Left ventricle myocardium inferior (tissue), 1 donor: ENCODE measurements at regions not wholly inside any gene's neighbourhood (a gene's known extent, or its start where the extent isn't known, plus 50 kb on each side); places are given as distances from the start of the nearest gene placed in this dataset.

Experiments used
- DNase-seq: peaks from one replicate; pipeline ENCODE4 v3.0.0-alpha.2; 2020
- H3K27ac ChIP-seq: fragments of 200-600 bp; replicated peaks from 2 replicates; pipeline ENCODE4 v1.8.0; 2021
- H3K27me3 ChIP-seq: fragments of 200-600 bp; 2 replicates; pipeline ENCODE4 v1.8.0; 2021; ENCODE audit warnings: low read depth
- H3K36me3 ChIP-seq: fragments of 200-600 bp; 2 replicates; pipeline ENCODE4 v1.8.0; 2021
- H3K4me1 ChIP-seq: fragments of 200-600 bp; 2 replicates; pipeline ENCODE4 v1.8.0; 2021
- H3K4me3 ChIP-seq: fragments of 200-600 bp; 2 replicates; pipeline ENCODE4 v1.8.0; 2021; ENCODE audit warnings: mild to moderate bottlenecking, moderate library complexity
- H3K9me3 ChIP-seq: fragments of 200-600 bp; replicated peaks from 2 replicates; pipeline ENCODE4 v1.8.0; 2021
- intact Hi-C: fragments of 100-400 bp; cut with micrococcal nuclease; formaldehyde crosslinking; loops from one replicate; pipeline ENCODE4 v1.11.0; 2022
- TF ChIP-seq, protein P1 (sequence below): fragments of 200-600 bp; IDR thresholded peaks from 2 replicates; pipeline ENCODE4 v1.8.0; 2021; ENCODE audit warnings: antibody characterized with exemption, mild to moderate bottlenecking, borderline replicate concordance
- donor health status: DM: no; HTN: yes; CAD: no; lungs with severe emphysema.

DNA sequence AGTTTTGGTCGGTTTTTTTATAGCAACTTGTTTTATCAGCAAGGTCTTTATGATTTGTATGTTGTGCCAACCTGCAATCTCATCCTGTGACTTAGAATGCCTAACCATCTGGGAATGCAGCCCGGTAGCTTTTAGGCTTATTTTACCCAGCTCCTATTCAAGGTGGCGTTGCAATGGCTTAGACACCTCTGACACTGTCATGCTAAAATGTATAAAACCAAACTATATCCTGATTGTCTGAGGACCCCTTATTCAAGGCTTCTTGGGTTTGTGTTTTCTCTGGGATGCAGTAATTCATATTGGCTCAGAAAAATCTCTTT is 209.0 kb upstream of the ALCAM start:
- peaks cover 14% of the 10 kb centered on the region for H3K4me1 ChIP-seq
- no peak for DNase-seq
- H3K27me3 ChIP-seq = no peaks in the 10 kb centered on the region
- intact Hi-C loops = no loop called here
- no peaks in the 10 kb centered on the region for H3K36me3 ChIP-seq
- TF ChIP-seq, protein P1, sequence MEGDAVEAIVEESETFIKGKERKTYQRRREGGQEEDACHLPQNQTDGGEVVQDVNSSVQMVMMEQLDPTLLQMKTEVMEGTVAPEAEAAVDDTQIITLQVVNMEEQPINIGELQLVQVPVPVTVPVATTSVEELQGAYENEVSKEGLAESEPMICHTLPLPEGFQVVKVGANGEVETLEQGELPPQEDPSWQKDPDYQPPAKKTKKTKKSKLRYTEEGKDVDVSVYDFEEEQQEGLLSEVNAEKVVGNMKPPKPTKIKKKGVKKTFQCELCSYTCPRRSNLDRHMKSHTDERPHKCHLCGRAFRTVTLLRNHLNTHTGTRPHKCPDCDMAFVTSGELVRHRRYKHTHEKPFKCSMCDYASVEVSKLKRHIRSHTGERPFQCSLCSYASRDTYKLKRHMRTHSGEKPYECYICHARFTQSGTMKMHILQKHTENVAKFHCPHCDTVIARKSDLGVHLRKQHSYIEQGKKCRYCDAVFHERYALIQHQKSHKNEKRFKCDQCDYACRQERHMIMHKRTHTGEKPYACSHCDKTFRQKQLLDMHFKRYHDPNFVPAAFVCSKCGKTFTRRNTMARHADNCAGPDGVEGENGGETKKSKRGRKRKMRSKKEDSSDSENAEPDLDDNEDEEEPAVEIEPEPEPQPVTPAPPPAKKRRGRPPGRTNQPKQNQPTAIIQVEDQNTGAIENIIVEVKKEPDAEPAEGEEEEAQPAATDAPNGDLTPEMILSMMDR = no peak
- no peaks in the 10 kb centered on the region for H3K9me3 ChIP-seq
- H3K4me3 ChIP-seq = no peak overlapping the region
- no peak overlapping the region for H3K27ac ChIP-seq

DNA sequence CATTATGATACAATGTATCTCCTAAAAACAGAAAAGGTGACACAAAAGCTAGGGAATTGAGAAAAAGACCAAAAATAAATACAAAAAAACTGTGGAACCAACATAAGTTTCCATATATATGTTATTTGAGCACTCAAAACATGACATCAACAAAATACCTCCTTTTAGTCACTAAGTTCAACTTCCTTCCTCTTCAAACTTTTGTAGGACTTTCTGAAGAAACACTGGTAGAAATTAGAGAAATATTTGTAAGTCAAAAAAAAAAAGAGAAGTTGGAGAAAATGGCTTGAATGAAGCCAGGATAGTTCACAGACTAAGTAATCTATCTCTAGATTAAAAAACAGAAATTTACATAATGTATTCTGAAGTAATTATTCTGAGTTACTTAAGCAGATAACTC is 208.4 kb upstream of the ALCAM start:
- Histone ChIP-seq H3K36me3 (no peaks in the 10 kb centered on the region), H3K4me1 (peaks cover 14% of the 10 kb centered on the region), H3K4me3 (no peak overlapping the region), H3K27ac (no peak overlapping the region), H3K27me3 (no peaks in the 10 kb centered on the region), H3K9me3 (no peaks in the 10 kb centered on the region)
- TF ChIP-seq, protein P1 = no peak
- DNase-seq = no peak
- intact Hi-C loops = no loop called here

DNA sequence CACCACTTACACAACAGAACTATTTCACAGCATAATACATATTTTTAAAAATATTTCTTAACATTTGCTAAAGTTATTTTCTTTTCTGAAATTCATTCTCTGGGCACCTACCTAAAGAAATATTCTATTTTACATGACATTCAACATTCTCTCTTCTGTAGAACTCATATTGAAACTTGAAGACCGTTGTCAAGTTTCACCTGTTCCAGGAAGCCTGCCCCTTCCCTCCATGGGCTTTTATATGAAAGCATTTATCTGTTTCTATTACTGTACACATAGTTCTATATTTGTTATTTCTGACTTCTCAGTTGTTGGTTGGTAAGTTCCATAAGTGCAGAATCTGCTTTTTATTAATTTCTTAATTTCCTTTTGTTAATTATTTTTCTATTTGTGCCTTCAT is 204.3 kb upstream of the ALCAM start:
- Histone ChIP-seq H3K4me1 (peaks cover 14% of the 10 kb centered on the region), H3K36me3 (no peaks in the 10 kb centered on the region), H3K27me3 (no peaks in the 10 kb centered on the region), H3K4me3 (no peak overlapping the region), H3K27ac (no peak overlapping the region), H3K9me3 (no peaks in the 10 kb centered on the region)
- no peak for DNase-seq
- intact Hi-C loops = no loop called here
- TF ChIP-seq, protein P1 = no peak

DNA sequence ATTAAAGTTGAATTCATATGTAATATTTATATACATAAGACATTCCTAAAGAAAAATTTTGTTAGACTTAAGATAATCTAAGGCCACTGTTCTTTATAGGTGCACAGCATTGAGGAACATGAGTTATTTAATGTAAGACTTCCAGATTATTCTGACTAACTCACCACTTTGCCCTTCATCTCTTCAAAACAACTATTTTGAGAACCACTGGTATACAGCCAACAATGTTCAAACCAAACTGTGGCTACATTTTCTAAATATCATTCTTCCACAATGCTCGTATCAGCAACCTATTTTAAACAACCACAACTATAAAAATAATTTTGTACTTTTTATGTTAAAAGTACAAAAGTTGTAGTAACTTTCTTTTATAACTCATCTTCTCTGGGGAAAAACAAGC is 199.8 kb upstream of the ALCAM start:
- DNase-seq = no peak
- TF ChIP-seq, protein P1 = no peak
- H3K27me3 ChIP-seq = no peaks in the 10 kb centered on the region
- intact Hi-C loops = no loop called here
- no peaks in the 10 kb centered on the region for H3K9me3 ChIP-seq
- H3K27ac ChIP-seq = no peak overlapping the region
- no peak overlapping the region for H3K4me3 ChIP-seq
- H3K4me1 ChIP-seq = no peaks in the 10 kb centered on the region
- no peaks in the 10 kb centered on the region for H3K36me3 ChIP-seq

DNA sequence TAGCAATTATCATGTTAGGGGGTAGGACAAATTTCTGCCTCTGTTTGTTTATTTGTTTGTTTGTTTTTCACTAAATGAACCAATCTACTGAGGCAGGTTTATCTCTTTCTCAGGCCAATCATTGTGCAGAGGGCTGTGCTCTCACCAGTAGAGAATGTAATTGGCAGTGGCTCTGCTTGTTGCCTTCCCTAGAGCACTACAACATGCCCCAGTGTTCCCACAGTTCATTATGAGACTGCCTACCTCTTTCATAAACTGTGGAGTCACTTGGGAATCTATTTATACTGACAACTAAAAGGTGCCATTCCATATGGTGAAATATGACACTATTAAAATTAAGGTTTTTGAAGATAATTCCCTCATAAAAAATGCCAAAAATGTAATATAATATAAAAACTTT is 196.3 kb upstream of the ALCAM start:
- Histone ChIP-seq H3K27me3 (no peaks in the 10 kb centered on the region), H3K4me3 (no peak overlapping the region), H3K4me1 (no peaks in the 10 kb centered on the region), H3K27ac (no peak overlapping the region), H3K36me3 (no peaks in the 10 kb centered on the region), H3K9me3 (no peaks in the 10 kb centered on the region)
- intact Hi-C loops = no loop called here
- no peak for DNase-seq
- TF ChIP-seq, protein P1 = no peak

DNA sequence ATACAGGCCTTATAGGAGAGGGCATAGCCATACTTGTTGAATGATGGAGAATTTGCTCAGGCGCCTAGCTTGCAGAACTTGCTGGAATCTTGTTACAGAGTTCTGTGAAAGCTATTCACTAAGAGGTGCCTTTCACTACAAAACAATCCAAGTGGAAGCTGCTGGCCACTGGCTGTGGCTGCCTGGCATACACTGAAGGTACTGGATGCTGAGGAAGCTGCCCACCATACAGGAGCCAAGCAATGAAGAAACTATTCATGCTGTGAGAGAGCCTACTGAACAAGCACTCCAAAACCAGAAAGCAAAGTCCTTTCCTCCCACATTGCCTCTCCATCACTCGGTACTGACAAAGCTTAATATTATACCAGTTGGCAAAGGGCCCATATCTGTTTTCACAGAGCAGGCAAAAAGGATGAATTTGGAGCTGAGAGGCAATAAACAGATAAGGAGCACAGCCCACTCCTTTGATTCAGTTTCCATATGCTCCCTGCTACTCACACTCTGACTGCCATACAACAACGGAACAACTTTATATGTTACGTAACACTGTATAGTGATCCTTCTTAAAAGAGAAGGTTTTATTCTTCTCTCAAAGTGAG is 192.6 kb upstream of the ALCAM start:
- DNase-seq = no peak
- Histone ChIP-seq H3K4me1 (no peaks in the 10 kb centered on the region), H3K4me3 (no peak overlapping the region), H3K27ac (no peak overlapping the region), H3K36me3 (no peaks in the 10 kb centered on the region), H3K9me3 (no peaks in the 10 kb centered on the region), H3K27me3 (no peaks in the 10 kb centered on the region)
- TF ChIP-seq, protein P1 = no peak
- intact Hi-C loops = no loop called here
